IMR-90 (cell line): ENCODE measurements at regions not wholly inside any gene's neighbourhood (a gene's known extent, or its start where the extent isn't known, plus 50 kb on each side); places are given as distances from the start of the nearest gene placed in this dataset.

Experiments
- ATAC-seq: fragments of 200-7000 bp; cut with Tn5 transposase; 2 replicates; pipeline ENCODE4 v1.9.1; 2020; ENCODE audit warnings: low read depth, mild to moderate bottlenecking, moderate library complexity
- BruUV-seq: library from RNA; stranded (reverse); fragments of 400-500 nt; replicated peaks from 2 replicates; lab custom pipeline; 2021; lab: Mats Ljungman, UMichigan
- CTCF ChIA-PET: fragments of 300-600 bp; formaldehyde crosslinking; extraction: SDS; loops from one replicate; lab custom pipeline; 2021; ENCODE audit warnings: antibody characterized with exemption; lab: Yijun Ruan, JAX
- POLR2A ChIA-PET: fragments of 300-600 bp; sonication (Branson Sonifier 250); formaldehyde crosslinking; loops from one replicate; lab custom pipeline; 2022; ENCODE audit warnings: antibody characterized with exemption; ENCODE audit not compliant: unreplicated experiment; lab: Charles Lee
- DNase-seq: peaks from one replicate; pipeline ENCODE4 v3.0.0; 2013
- H2AFZ ChIP-seq: replicated peaks from 2 replicates; pipeline ENCODE3; 2013; ENCODE audit warnings: low read length, mild to moderate bottlenecking; ENCODE audit not compliant: poor library complexity
- H2AK5ac ChIP-seq: 2 replicates; pipeline ENCODE4 v1.6.1; 2013; ENCODE audit warnings: low read depth, low read length, inconsistent platforms
- H2AK9ac ChIP-seq: replicated peaks from 2 replicates; pipeline ENCODE3; 2013; ENCODE audit warnings: mild to moderate bottlenecking, low read depth, low read length, moderate library complexity; ENCODE audit not compliant: poor library complexity
- H2BK120ac ChIP-seq: 2 replicates; pipeline ENCODE4 v1.6.1; 2013; ENCODE audit warnings: low read depth, low read length, inconsistent platforms
- H2BK15ac ChIP-seq: 3 replicates; pipeline ENCODE4 v1.6.1; 2013; ENCODE audit warnings: low read depth, low read length, inconsistent platforms
- H2BK20ac ChIP-seq: 2 replicates; pipeline ENCODE4 v1.6.1; 2013; ENCODE audit warnings: low read depth, mild to moderate bottlenecking, inconsistent platforms, low read length, moderate library complexity
- H2BK5ac ChIP-seq: 2 replicates; pipeline ENCODE4 v1.6.1; 2013; ENCODE audit warnings: mild to moderate bottlenecking, low read depth, low read length, inconsistent platforms; ENCODE audit not compliant: poor library complexity, severe bottlenecking
- H3K14ac ChIP-seq: replicated peaks from 2 replicates; pipeline ENCODE4 v1.6.1; 2013; ENCODE audit warnings: low read depth, low read length, inconsistent platforms
- H3K18ac ChIP-seq: 2 replicates; pipeline ENCODE4 v1.6.1; 2013; ENCODE audit warnings: low read depth, low read length, control low read depth
- H3K23ac ChIP-seq: 2 replicates; pipeline ENCODE4 v1.6.1; 2013; ENCODE audit warnings: low read depth, low read length, inconsistent platforms
- H3K27ac ChIP-seq: 2 replicates; pipeline ENCODE4 v1.5.1; 2013; ENCODE audit warnings: mild to moderate bottlenecking, control low read depth, low read length; ENCODE audit not compliant: insufficient read depth
- H3K27me3 ChIP-seq: 2 replicates; pipeline ENCODE4 v1.6.1; 2013; ENCODE audit warnings: low read length; ENCODE audit not compliant: control insufficient read depth, insufficient read depth
- H3K36me3 ChIP-seq: 2 replicates; pipeline ENCODE4 v1.6.1; 2013; ENCODE audit warnings: low read length, mixed read lengths; ENCODE audit not compliant: control insufficient read depth, insufficient read depth
- H3K4ac ChIP-seq: 2 replicates; pipeline ENCODE4 v1.6.1; 2013; ENCODE audit warnings: low read depth, low read length, inconsistent platforms
- H3K4me1 ChIP-seq: 2 replicates; pipeline ENCODE4 v1.6.1; 2013; ENCODE audit warnings: low read length, mixed read lengths; ENCODE audit not compliant: control insufficient read depth, insufficient read depth
- H3K4me2 ChIP-seq: 2 replicates; pipeline ENCODE4 v1.6.1; 2013; ENCODE audit warnings: low read depth, mild to moderate bottlenecking, control low read depth, low read length, moderate library complexity
- H3K4me3 ChIP-seq: 2 replicates; pipeline ENCODE4 v1.5.1; 2013; ENCODE audit warnings: low read depth, mild to moderate bottlenecking, control low read depth, low read length, moderate library complexity; ENCODE audit not compliant: insufficient read depth
- H3K56ac ChIP-seq: 2 replicates; pipeline ENCODE4 v1.6.1; 2013; ENCODE audit warnings: low read length, inconsistent platforms; ENCODE audit not compliant: insufficient read depth; ENCODE audit errors: extremely low read depth
- H3K79me1 ChIP-seq, 2 experiments: 2 replicates each; pipeline ENCODE4 v1.6.1; 2013; ENCODE audit warnings: low read length in 2 of 2, inconsistent platforms in 1 of 2, low read depth in 1 of 2
- H3K9ac ChIP-seq: 2 replicates; pipeline ENCODE4 v1.6.1; 2013; ENCODE audit warnings: low read depth, low read length, control low read depth
- H3K9me1 ChIP-seq: 2 replicates; pipeline ENCODE4 v1.6.1; 2013; ENCODE audit warnings: low read length, inconsistent platforms; ENCODE audit not compliant: insufficient read depth
- H3K9me3 ChIP-seq: 2 replicates; pipeline ENCODE4 v1.6.1; 2013; ENCODE audit warnings: low read length; ENCODE audit not compliant: control insufficient read depth, insufficient read depth
- H4K20me1 ChIP-seq: 2 replicates; pipeline ENCODE4 v1.6.1; 2013; ENCODE audit warnings: low read length, inconsistent platforms; ENCODE audit not compliant: insufficient read depth
- H4K5ac ChIP-seq: 2 replicates; pipeline ENCODE4 v1.6.1; 2013; ENCODE audit warnings: mild to moderate bottlenecking, low read depth, low read length, control low read depth
- H4K8ac ChIP-seq, 2 experiments: 2 replicates each; pipeline ENCODE4 v1.6.1; 2013; ENCODE audit warnings: low read depth in 2 of 2, low read length in 2 of 2, control low read depth in 1 of 2, inconsistent platforms in 1 of 2
- H4K91ac ChIP-seq: 2 replicates; pipeline ENCODE4 v1.6.1; 2013; ENCODE audit warnings: low read depth, low read length, inconsistent platforms; ENCODE audit not compliant: insufficient read depth
- CEBPB ChIP-seq: IDR thresholded peaks from 2 replicates; pipeline ENCODE4 v1.6.1; 2012; ENCODE audit warnings: low read depth, low read length, improper control_type of control experiment
- FOS ChIP-seq: fragments of 150-350 bp; IDR thresholded peaks from 2 replicates; pipeline ENCODE4 v1.6.1; 2016; ENCODE audit warnings: low read depth, low read length
- MXI1 ChIP-seq: IDR thresholded peaks from 2 replicates; pipeline ENCODE4 v1.6.1; 2012; ENCODE audit warnings: low read depth, mild to moderate bottlenecking, low read length, moderate library complexity, borderline replicate concordance
- SMC3 ChIP-seq: fragments of 150-350 bp; IDR thresholded peaks from 2 replicates; pipeline ENCODE4 v1.6.1; 2016; ENCODE audit warnings: low read depth, mild to moderate bottlenecking, antibody characterized with exemption, low read length, moderate library complexity
- WGBS, 2 experiments: methylation state at CpG; one replicate each; pipeline versions ENCODE4 v1.1.5 to v1.1.7; 2013; ENCODE audit warnings: missing lambda C conversion rate in 2 of 2; ENCODE audit not compliant: insufficient read length in 1 of 2; ENCODE audit errors: extremely low coverage in 2 of 2; 5-methylcytosine and 5-hydroxymethylcytosine counted together
- dilution Hi-C: fragments of 300-500 bp; cut with HindIII; formaldehyde crosslinking; loops from one replicate; pipeline ENCODE4 v1.14.3; 2018; ENCODE audit warnings: low sequenced_read_pairs; ENCODE audit not compliant: unreplicated experiment
- in situ Hi-C: fragments of 300-500 bp; cut with MboI; formaldehyde crosslinking; loops from 3 replicates; pipeline ENCODE4 v1.14.3; 2019; ENCODE audit warnings: low sequenced_read_pairs, inconsistent platforms, mixed read lengths
- intact Hi-C: fragments of 100-400 bp; cut with micrococcal nuclease; formaldehyde crosslinking; loops from 2 replicates; pipeline ENCODE4 v1.10.0; 2022

GRCh38 chr12:68097386-68097785 is 62.2 kb downstream of the IFNG start:
- H3K18ac ChIP-seq = no peak overlapping the region
- H3K36me3 ChIP-seq = no peaks in the 10 kb centered on the region
- H3K9me1 ChIP-seq = no peaks in the 10 kb centered on the region
- no peak overlapping the region for H2BK5ac ChIP-seq
- no peak overlapping the region for H2BK15ac ChIP-seq
- TF ChIP-seq SMC3 (no peak), FOS (no peak), MXI1 (no peak), CEBPB (no peak)
- no peak overlapping the region for H3K4me2 ChIP-seq
- H3K4ac ChIP-seq = no peak overlapping the region
- no peaks in the 10 kb centered on the region for H3K9me3 ChIP-seq
- DNase-seq (no peak), ATAC-seq (no peak)
- H3K23ac ChIP-seq = no peak overlapping the region
- H3K4me1 ChIP-seq = no peaks in the 10 kb centered on the region
- no TSS peak for BruUV-seq
- H3K56ac ChIP-seq = no peak overlapping the region
- intact Hi-C loops = no loop called here
- dilution Hi-C loops = no loop called here
- no peak overlapping the region for H2AK5ac ChIP-seq
- no peaks in the 10 kb centered on the region for H3K79me1 ChIP-seq
- in situ Hi-C loops = no loop called here
- POLR2A ChIA-PET = no interaction called here
- no CpG with 5 or more reads among the region's 2 CpGs for whole genome bisulfite sequencing, 2 experiments
- H3K9ac ChIP-seq = no peak overlapping the region
- no peak overlapping the region for H4K8ac ChIP-seq
- peaks cover 3% of the 10 kb centered on the region; the same call in 1 of the 2 replicates for H3K27me3 ChIP-seq
- H3K27ac ChIP-seq = no peak overlapping the region
- no peak overlapping the region for H3K4me3 ChIP-seq
- no peak overlapping the region for H2AK9ac ChIP-seq
- H4K20me1 ChIP-seq = no peaks in the 10 kb centered on the region
- no peak overlapping the region for H3K14ac ChIP-seq
- H2AFZ ChIP-seq = no peak overlapping the region
- H2BK120ac ChIP-seq = no peak overlapping the region
- no peak overlapping the region for H4K91ac ChIP-seq
- CTCF ChIA-PET = no interaction called here
- no peak overlapping the region for H4K5ac ChIP-seq
- H2BK20ac ChIP-seq = no peak overlapping the region
